ENCODE measurements at regions not wholly inside any gene's neighbourhood (a gene's known extent, or its start where the extent isn't known, plus 50 kb on each side); places are given as distances from the start of the nearest gene placed in this dataset.

- DNase-seq (ENCODE audit: low read depth in 2 of 2), result peak in 1 of 2 donors; percentile 11
- H3K27me3 ChIP-seq (ENCODE audit: control insufficient read depth, insufficient read depth, low read length), result no peaks in the 10 kb centered on the region
- H3K4me2 ChIP-seq (ENCODE audit: extremely low read depth, insufficient read depth, low read length), result no peak overlapping the region
- no peaks in the 10 kb centered on the region for H4K20me1 ChIP-seq (ENCODE audit: control insufficient read depth, extremely low read depth, insufficient read depth, low read length)
- no peaks in the 10 kb centered on the region for H3K9me3 ChIP-seq (ENCODE audit: control insufficient read depth, insufficient read depth, low read depth, low read length)
- no peaks in the 10 kb centered on the region for H3K36me3 ChIP-seq (ENCODE audit: control insufficient read depth, insufficient read depth, low read length)
- H3K9ac ChIP-seq (ENCODE audit: insufficient read depth, low read length), result no peak overlapping the region
- TF ChIP-seq EZH2 (IDR thresholded peaks at IDR 0.05; ENCODE audit: low read length, missing control alignments), result no peak
- no peak overlapping the region for H3K4me3 ChIP-seq (replicated peaks in 1 of 4; ENCODE audit: control extremely low read depth in 1 of 4, insufficient read depth in 1 of 4, low read depth in 3 of 4, low read length in 4 of 4)
- no peaks in the 10 kb centered on the region for H3K79me2 ChIP-seq (ENCODE audit: control insufficient read depth, insufficient read depth, low read length)
- no peak overlapping the region for H2AFZ ChIP-seq (ENCODE audit: low read length)
- H3K27ac ChIP-seq (ENCODE audit: insufficient read depth, low read length), result no peak overlapping the region
- no peaks in the 10 kb centered on the region for H3K4me1 ChIP-seq (ENCODE audit: control insufficient read depth, extremely low read depth, insufficient read depth, low read length)
Observed at GRCh38 chr11:116108161-116108560, 603.9 kb upstream of the CADM1 start.

GRCh38 chr11:116107229-116107628 lies 603.0 kb upstream of the CADM1 start:
- H3K4me2 ChIP-seq (ENCODE audit: extremely low read depth, insufficient read depth, low read length), result no peak overlapping the region
- DNase-seq (ENCODE audit: low read depth in 2 of 2), result no peak
- H3K36me3 ChIP-seq (ENCODE audit: control insufficient read depth, insufficient read depth, low read length), result no peaks in the 10 kb centered on the region
- no peak for TF ChIP-seq CTCF (conservative IDR thresholded peaks at IDR 0.05 in 1 of 2, IDR thresholded peaks at IDR 0.05 in 1 of 2; ENCODE audit: low read depth in 1 of 2, low read length in 2 of 2)
- TF ChIP-seq EZH2 (IDR thresholded peaks at IDR 0.05; ENCODE audit: low read length, missing control alignments), result no peak
- H4K20me1 ChIP-seq (ENCODE audit: control insufficient read depth, extremely low read depth, insufficient read depth, low read length), result no peaks in the 10 kb centered on the region
- no peak overlapping the region for H2AFZ ChIP-seq (ENCODE audit: low read length)
- H3K9me3 ChIP-seq (ENCODE audit: control insufficient read depth, insufficient read depth, low read depth, low read length), result no peaks in the 10 kb centered on the region
- H3K4me1 ChIP-seq (ENCODE audit: control insufficient read depth, extremely low read depth, insufficient read depth, low read length), result no peaks in the 10 kb centered on the region
- no peaks in the 10 kb centered on the region for H3K27me3 ChIP-seq (ENCODE audit: control insufficient read depth, insufficient read depth, low read length)
- H3K27ac ChIP-seq (ENCODE audit: insufficient read depth, low read length), result no peak overlapping the region
- no peaks in the 10 kb centered on the region for H3K79me2 ChIP-seq (ENCODE audit: control insufficient read depth, insufficient read depth, low read length)
- H3K4me3 ChIP-seq (replicated peaks in 1 of 4; ENCODE audit: control extremely low read depth in 1 of 4, insufficient read depth in 1 of 4, low read depth in 3 of 4, low read length in 4 of 4), result no peak overlapping the region
- no peak overlapping the region for H3K9ac ChIP-seq (ENCODE audit: insufficient read depth, low read length)

- no peaks in the 10 kb centered on the region for H3K36me3 ChIP-seq (ENCODE audit: control insufficient read depth, insufficient read depth, low read length)
- DNase-seq (ENCODE audit: low read depth in 2 of 2), result no peak
- TF ChIP-seq EZH2 (IDR thresholded peaks at IDR 0.05; ENCODE audit: low read length, missing control alignments) (no peak), CTCF (conservative IDR thresholded peaks at IDR 0.05 in 1 of 2, IDR thresholded peaks at IDR 0.05 in 1 of 2; ENCODE audit: low read depth in 1 of 2, low read length in 2 of 2) (no peak)
- H3K4me2 ChIP-seq (ENCODE audit: extremely low read depth, insufficient read depth, low read length), result no peak overlapping the region
- H4K20me1 ChIP-seq (ENCODE audit: control insufficient read depth, extremely low read depth, insufficient read depth, low read length), result no peaks in the 10 kb centered on the region
- H2AFZ ChIP-seq (ENCODE audit: low read length), result no peak overlapping the region
- H3K9me3 ChIP-seq (ENCODE audit: control insufficient read depth, insufficient read depth, low read depth, low read length), result no peaks in the 10 kb centered on the region
- no peak overlapping the region for H3K9ac ChIP-seq (ENCODE audit: insufficient read depth, low read length)
- H3K27ac ChIP-seq (ENCODE audit: insufficient read depth, low read length), result no peak overlapping the region
- H3K79me2 ChIP-seq (ENCODE audit: control insufficient read depth, insufficient read depth, low read length), result no peaks in the 10 kb centered on the region
- H3K27me3 ChIP-seq (ENCODE audit: control insufficient read depth, insufficient read depth, low read length), result no peaks in the 10 kb centered on the region
- H3K4me3 ChIP-seq (replicated peaks in 1 of 4; ENCODE audit: control extremely low read depth in 1 of 4, insufficient read depth in 1 of 4, low read depth in 3 of 4, low read length in 4 of 4), result no peak overlapping the region
- H3K4me1 ChIP-seq (ENCODE audit: control insufficient read depth, extremely low read depth, insufficient read depth, low read length), result no peaks in the 10 kb centered on the region
Observed at GRCh38 chr11:116104498-116105174, 600.4 kb upstream of the CADM1 start.
